Endodermal cell (in vitro differentiated cells): ENCODE measurements at regions not wholly inside any gene's neighbourhood (a gene's known extent, or its start where the extent isn't known, plus 50 kb on each side); places are given as distances from the start of the nearest gene placed in this dataset.

ENCODE experiments used
- DNase-seq: peaks from one replicate; pipeline ENCODE4 v3.0.0-alpha.2; 2017
- H3K27ac ChIP-seq: 2 replicates; pipeline ENCODE4 v1.5.1; 2013; ENCODE audit warnings: mild to moderate bottlenecking, low read depth, low read length, moderate library complexity
- H3K27me3 ChIP-seq: 2 replicates; pipeline ENCODE4 v1.6.1; 2013; ENCODE audit warnings: mild to moderate bottlenecking, low read length, moderate library complexity; ENCODE audit not compliant: insufficient read depth, control insufficient read depth, poor library complexity, severe bottlenecking
- H3K36me3 ChIP-seq: 2 replicates; pipeline ENCODE4 v1.7.0; 2013; ENCODE audit warnings: mild to moderate bottlenecking, low read length, moderate library complexity; ENCODE audit not compliant: control insufficient read depth, insufficient read depth
- H3K4me1 ChIP-seq: one replicate; pipeline ENCODE4 v1.7.0; 2013; ENCODE audit warnings: low read length; ENCODE audit not compliant: control insufficient read depth, insufficient read depth
- H3K4me3 ChIP-seq: 2 replicates; pipeline ENCODE4 v1.5.1; 2013; ENCODE audit warnings: mild to moderate bottlenecking, low read length, moderate library complexity
- H3K9ac ChIP-seq: 2 replicates; pipeline ENCODE4 v1.6.1; 2013; ENCODE audit warnings: mild to moderate bottlenecking, low read length, moderate library complexity; ENCODE audit not compliant: poor library complexity, severe bottlenecking; ENCODE audit errors: extremely low read depth
- H3K9me3 ChIP-seq: 2 replicates; pipeline ENCODE4 v1.6.1; 2013; ENCODE audit warnings: mild to moderate bottlenecking, low read length, moderate library complexity; ENCODE audit not compliant: control insufficient read depth
- H3K27ac Mint-ChIP-seq: 2 replicates; pipeline ENCODE4 v1.8.0; 2020; ENCODE audit warnings: mixed read lengths
- H3K27me3 Mint-ChIP-seq: 2 replicates; pipeline ENCODE4 v1.8.0; 2021; ENCODE audit warnings: mild to moderate bottlenecking, mixed read lengths; ENCODE audit not compliant: insufficient read depth
- H3K36me3 Mint-ChIP-seq: 2 replicates; pipeline ENCODE4 v1.8.0; 2020; ENCODE audit warnings: low read depth, mixed read lengths
- H3K4me1 Mint-ChIP-seq: 2 replicates; pipeline ENCODE4 v1.8.0; 2020; ENCODE audit warnings: mixed read lengths
- H3K4me3 Mint-ChIP-seq: 2 replicates; pipeline ENCODE4 v1.8.0; 2020; ENCODE audit warnings: mild to moderate bottlenecking, moderate library complexity, mixed read lengths
- H3K9me3 Mint-ChIP-seq: 2 replicates; pipeline ENCODE4 v1.8.0; 2020; ENCODE audit warnings: mild to moderate bottlenecking, mixed read lengths
- WGBS, 2 experiments: methylation state at CpG; one replicate each; pipeline versions ENCODE4 v1.1.5 to v1.1.7; 2013; ENCODE audit warnings: missing lambda C conversion rate in 2 of 2, mixed read lengths in 1 of 2; ENCODE audit not compliant: insufficient coverage in 1 of 2, insufficient read length in 1 of 2; 5-methylcytosine and 5-hydroxymethylcytosine counted together
- TF ChIP-seq, protein P1 (sequence below): fragments of 200-600 bp; sonication (generic); conservative IDR thresholded peaks from 2 replicates; pipeline ENCODE4 v1.5.0; 2021; ENCODE audit warnings: antibody characterized with exemption, mild to moderate bottlenecking

DNA sequence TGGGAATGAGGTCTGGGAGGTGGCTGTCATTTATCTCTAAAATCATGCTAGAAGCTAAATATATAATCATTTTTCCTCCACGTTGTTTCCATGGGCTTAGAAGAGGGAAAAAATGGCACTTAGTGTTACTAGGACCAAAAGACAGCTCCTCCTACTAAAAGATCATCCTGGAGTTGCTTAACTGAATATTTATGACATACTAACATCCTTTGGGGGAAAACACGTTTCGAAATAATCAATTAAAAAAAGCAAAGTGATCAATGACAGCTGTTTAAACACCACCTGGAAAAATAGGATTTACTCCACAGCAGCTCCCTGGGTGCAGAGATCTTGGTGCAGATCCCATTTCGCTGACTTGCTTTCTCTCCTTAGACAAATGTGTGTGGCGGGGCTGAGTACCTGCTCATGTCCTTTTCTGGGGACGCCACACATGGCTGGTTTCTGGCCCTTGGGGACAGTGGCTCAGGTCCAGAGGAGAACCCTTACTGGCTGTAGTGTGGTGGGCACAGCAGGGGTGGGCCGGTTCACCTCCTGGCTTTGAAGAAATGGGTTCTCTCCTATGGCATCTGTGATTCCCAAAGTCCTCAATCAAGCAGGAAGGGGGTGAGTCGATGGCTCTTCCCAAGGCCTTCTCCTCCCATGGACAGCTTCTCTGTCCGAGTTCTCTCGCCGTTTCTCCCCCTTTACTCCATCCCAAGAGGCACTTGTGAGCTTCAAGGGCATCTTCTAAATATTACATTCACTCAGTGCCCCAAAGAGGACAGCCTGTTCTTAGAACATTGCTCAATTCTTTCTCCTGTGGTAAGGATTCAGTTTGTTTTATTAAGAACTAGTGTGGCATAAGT lies 156.4 kb upstream of the KLF14 start:
- Mint-ChIP-seq H3K27me3 (no peaks in the 10 kb centered on the region), H3K9me3 (no peaks in the 10 kb centered on the region), H3K36me3 (no peaks in the 10 kb centered on the region), H3K4me1 (peaks cover 9% of the 10 kb centered on the region), H3K4me3 (no peak overlapping the region), H3K27ac (no peak overlapping the region)
- WGBS, 2 experiments = 95 to 96% methylated on average over 8 to 11 of the region's 11 CpGs
- Histone ChIP-seq H3K27ac (no peak overlapping the region), H3K36me3 (no peaks in the 10 kb centered on the region), H3K4me1 (no peaks in the 10 kb centered on the region), H3K27me3 (no peaks in the 10 kb centered on the region), H3K4me3 (no peak overlapping the region), H3K9ac (no peak overlapping the region), H3K9me3 (no peaks in the 10 kb centered on the region)
- TF ChIP-seq, protein P1, sequence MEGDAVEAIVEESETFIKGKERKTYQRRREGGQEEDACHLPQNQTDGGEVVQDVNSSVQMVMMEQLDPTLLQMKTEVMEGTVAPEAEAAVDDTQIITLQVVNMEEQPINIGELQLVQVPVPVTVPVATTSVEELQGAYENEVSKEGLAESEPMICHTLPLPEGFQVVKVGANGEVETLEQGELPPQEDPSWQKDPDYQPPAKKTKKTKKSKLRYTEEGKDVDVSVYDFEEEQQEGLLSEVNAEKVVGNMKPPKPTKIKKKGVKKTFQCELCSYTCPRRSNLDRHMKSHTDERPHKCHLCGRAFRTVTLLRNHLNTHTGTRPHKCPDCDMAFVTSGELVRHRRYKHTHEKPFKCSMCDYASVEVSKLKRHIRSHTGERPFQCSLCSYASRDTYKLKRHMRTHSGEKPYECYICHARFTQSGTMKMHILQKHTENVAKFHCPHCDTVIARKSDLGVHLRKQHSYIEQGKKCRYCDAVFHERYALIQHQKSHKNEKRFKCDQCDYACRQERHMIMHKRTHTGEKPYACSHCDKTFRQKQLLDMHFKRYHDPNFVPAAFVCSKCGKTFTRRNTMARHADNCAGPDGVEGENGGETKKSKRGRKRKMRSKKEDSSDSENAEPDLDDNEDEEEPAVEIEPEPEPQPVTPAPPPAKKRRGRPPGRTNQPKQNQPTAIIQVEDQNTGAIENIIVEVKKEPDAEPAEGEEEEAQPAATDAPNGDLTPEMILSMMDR = no peak
- no peak for DNase-seq

- no peak overlapping the region for H3K9ac ChIP-seq
- Mint-ChIP-seq H3K4me3 (no peak overlapping the region), H3K9me3 (no peaks in the 10 kb centered on the region), H3K4me1 (peaks cover 16% of the 10 kb centered on the region), H3K36me3 (no peaks in the 10 kb centered on the region), H3K27ac (no peak overlapping the region), H3K27me3 (no peaks in the 10 kb centered on the region)
- no peaks in the 10 kb centered on the region for H3K4me1 ChIP-seq
- TF ChIP-seq, protein P1 = no peak
- H3K36me3 ChIP-seq = no peaks in the 10 kb centered on the region
- no peak overlapping the region for H3K4me3 ChIP-seq
- WGBS, 2 experiments = 65 to 87% methylated on average over 5 to 13 of the region's 15 CpGs
- no peaks in the 10 kb centered on the region for H3K9me3 ChIP-seq
- DNase-seq = no peak
- no peak overlapping the region for H3K27ac ChIP-seq
- H3K27me3 ChIP-seq = no peaks in the 10 kb centered on the region
These were observed 157.5 kb upstream of the KLF14 start for GRCh38 chr7:130891254-130892094.

- H3K4me1 Mint-ChIP-seq = peaks cover 20% of the 10 kb centered on the region
- no peak overlapping the region for H3K9ac ChIP-seq
These were observed 159.5 kb upstream of the KLF14 start for GRCh38 chr7:130893441-130893894.

More at GRCh38 chr7:130893441-130893894, 159.5 kb upstream of the KLF14 start:
- H3K9me3 Mint-ChIP-seq = no peaks in the 10 kb centered on the region
- Histone ChIP-seq H3K36me3 (no peaks in the 10 kb centered on the region), H3K4me1 (no peaks in the 10 kb centered on the region), H3K4me3 (no peak overlapping the region), H3K27ac (no peak overlapping the region), H3K27me3 (no peaks in the 10 kb centered on the region), H3K9me3 (no peaks in the 10 kb centered on the region)
- 93 to 95% methylated on average over 7 of the region's 7 CpGs for WGBS, 2 experiments
- DNase-seq = no peak
- no peaks in the 10 kb centered on the region for H3K36me3 Mint-ChIP-seq
- no peak overlapping the region for H3K4me3 Mint-ChIP-seq
- H3K27me3 Mint-ChIP-seq = peaks cover 2% of the 10 kb centered on the region
- H3K27ac Mint-ChIP-seq = no peak overlapping the region
- TF ChIP-seq, protein P1 = no peak
